ENCODE measurements at regions not wholly inside any gene's neighbourhood (a gene's known extent, or its start where the extent isn't known, plus 50 kb on each side); places are given as distances from the start of the nearest gene placed in this dataset.

GRCh38 chr9:108264093-108264492 lies 591.7 kb downstream of the ACTL7B start:
- TF ChIP-seq ZFP41 (tag by site-specific recombination; IDR thresholded peaks at IDR 0.05; ENCODE audit: borderline replicate concordance): no peak
- TF ChIP-seq ZNF785 (tag by site-specific recombination; IDR thresholded peaks at IDR 0.05): no peak
- no peak for TF ChIP-seq ZNF133 (tag by site-specific recombination; IDR thresholded peaks at IDR 0.05)
- no peak for TF ChIP-seq ZNF510 (tag by site-specific recombination; IDR thresholded peaks at IDR 0.05; ENCODE audit: insufficient replicate concordance)
- TF ChIP-seq REST (tag by site-specific recombination; IDR thresholded peaks at IDR 0.05): no peak
- TF ChIP-seq, protein P1, sequence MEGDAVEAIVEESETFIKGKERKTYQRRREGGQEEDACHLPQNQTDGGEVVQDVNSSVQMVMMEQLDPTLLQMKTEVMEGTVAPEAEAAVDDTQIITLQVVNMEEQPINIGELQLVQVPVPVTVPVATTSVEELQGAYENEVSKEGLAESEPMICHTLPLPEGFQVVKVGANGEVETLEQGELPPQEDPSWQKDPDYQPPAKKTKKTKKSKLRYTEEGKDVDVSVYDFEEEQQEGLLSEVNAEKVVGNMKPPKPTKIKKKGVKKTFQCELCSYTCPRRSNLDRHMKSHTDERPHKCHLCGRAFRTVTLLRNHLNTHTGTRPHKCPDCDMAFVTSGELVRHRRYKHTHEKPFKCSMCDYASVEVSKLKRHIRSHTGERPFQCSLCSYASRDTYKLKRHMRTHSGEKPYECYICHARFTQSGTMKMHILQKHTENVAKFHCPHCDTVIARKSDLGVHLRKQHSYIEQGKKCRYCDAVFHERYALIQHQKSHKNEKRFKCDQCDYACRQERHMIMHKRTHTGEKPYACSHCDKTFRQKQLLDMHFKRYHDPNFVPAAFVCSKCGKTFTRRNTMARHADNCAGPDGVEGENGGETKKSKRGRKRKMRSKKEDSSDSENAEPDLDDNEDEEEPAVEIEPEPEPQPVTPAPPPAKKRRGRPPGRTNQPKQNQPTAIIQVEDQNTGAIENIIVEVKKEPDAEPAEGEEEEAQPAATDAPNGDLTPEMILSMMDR (tag by site-specific recombination; IDR thresholded peaks at IDR 0.05): no peak
- no peak for TF ChIP-seq OSR2 (tag by site-specific recombination; IDR thresholded peaks at IDR 0.05)
- no peak for TF ChIP-seq ZNF560 (tag by site-specific recombination; IDR thresholded peaks at IDR 0.05; ENCODE audit: borderline replicate concordance)
- no peak for TF ChIP-seq ZNF274 (IDR thresholded peaks at IDR 0.05; ENCODE audit: low read length)
- TF ChIP-seq ZNF274 (tag by site-specific recombination; IDR thresholded peaks at IDR 0.05; ENCODE audit: borderline replicate concordance): no peak
- TF ChIP-seq, protein P2, sequence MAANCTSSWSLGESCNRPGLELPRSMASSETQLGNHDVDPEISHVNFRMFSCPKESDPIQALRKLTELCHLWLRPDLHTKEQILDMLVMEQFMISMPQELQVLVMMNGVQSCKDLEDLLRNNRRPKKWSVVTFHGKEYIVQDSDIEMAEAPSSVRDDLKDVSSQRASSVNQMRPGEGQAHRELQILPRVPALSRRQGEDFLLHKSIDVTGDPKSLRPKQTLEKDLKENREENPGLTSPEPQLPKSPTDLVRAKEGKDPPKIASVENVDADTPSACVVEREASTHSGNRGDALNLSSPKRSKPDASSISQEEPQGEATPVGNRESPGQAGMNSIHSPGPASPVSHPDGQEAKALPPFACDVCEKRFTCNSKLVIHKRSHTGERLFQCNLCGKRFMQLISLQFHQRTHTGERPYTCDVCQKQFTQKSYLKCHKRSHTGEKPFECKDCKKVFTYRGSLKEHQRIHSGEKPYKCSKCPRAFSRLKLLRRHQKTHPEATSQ (tag by site-specific recombination; IDR thresholded peaks at IDR 0.05): no peak
- no peak for TF ChIP-seq MEIS1 (CRISPR knock-in tag; IDR thresholded peaks at IDR 0.05; ENCODE audit: borderline replicate concordance)
- TF ChIP-seq ZNF324 (tag by site-specific recombination; IDR thresholded peaks at IDR 0.05): no peak
- TF ChIP-seq YY1 (tag by site-specific recombination; IDR thresholded peaks at IDR 0.05): no peak
